ENCODE measurements at regions not wholly inside any gene's neighbourhood (a gene's known extent, or its start where the extent isn't known, plus 50 kb on each side); places are given as distances from the start of the nearest gene placed in this dataset.
"Not testable (repeated sequence)": the region's sequence is repeated elsewhere in the genome, so short reads cannot be mapped to it uniquely, and the experiment has no call there.

DNA sequence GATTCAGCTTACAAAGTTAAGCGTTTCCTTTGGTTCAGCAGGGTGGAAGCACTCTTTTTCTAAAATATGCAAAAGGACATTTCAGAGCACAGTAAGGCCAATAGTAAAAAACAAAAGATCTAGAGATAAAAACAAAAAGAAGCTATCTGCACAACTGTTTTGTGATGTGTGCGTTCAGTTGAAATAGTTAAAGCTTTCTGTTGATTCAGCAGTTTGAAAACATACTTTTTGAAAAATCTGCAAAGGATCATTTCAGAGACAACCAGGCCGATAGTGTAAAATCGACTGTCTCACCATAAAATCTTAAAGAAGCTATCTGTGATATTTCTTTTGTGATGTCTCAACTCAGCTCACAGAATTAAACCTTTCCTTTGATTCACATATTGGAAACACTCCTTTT lies 300.0 kb upstream of the ALG10B start:
- DNase-seq (ENCODE audit: low read depth, low spot score): no peak

DNA sequence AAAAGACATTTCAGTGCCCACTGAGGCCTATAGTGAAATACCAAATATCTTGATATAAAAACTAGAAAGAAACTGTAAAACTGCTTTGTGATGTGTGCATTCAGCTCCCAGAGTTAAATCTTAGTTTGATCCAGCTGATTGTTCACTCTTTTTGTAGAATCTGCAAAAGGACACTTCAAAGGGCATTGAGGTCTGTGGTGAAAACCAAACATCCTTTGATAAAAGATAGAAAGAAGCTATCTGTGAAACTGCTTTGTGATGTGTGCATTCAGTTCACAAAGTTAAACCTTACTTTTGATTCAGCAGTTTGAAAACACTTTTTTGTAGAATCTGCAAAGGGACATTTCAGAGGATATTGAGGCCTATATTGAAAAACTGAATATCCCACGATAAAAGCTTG lies 290.7 kb upstream of the ALG10B start:
- no peak for DNase-seq (ENCODE audit: low read depth, low spot score)

DNA sequence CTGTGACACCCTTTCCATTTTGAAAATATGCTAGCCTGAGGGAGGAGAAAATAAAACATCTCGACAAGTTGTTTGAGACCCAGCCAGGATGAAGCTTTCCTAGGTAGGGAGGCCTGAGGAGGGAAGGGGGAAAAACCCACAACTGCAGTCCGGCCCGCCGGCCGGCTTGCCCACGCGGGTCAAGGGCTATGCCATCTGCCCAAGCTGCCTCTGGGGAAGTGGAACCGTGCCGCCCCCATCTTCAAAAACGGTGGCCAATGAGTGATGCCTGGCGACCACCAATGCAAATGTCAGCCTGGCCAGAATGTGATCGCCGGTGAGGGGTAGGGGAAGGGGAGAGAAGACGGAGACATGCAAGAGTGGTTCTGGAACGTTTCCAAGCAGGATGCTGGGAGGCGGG lies 263.5 kb upstream of the ALG10B start:
- no peak for DNase-seq (ENCODE audit: low read depth, low spot score)

DNA sequence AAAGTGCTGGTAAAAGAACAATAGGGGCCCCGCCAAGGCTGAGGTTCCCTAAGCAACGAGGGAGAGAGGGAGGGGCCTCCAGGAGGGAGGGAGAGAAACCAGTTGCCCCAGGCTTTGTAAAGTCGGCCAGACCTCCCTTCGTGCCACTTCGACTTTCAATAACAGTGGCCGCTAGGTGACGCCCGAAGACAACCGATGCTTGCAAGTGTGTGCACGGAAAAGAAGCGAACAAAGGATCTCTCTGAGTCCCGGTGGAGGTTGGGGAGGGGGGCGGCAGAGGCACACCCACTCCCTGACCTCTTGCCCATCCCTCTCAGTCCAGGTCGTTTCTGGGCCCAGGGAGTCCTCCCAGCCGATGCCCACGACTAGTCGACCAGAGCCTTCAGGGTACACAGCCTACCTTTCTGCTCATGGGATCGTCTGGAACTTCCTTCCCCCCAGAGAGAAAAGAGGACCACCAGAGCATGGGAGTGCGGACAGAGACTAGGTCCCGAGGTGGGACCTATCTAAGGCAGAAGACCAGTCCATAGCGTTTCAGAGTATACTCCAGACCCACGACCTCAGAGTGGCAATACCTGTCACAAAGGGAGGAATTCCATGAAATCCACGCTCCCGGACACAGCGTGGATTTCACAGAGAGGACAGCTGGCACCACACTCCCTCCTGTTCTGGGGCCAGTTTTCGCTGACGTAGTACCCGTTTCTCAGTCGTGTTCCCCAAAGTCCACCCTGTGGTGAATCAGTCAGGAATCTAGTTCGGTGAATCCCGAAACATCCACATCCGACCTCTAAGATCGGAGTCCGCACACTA lies 262.7 kb upstream of the ALG10B start:
- no peak for DNase-seq (ENCODE audit: low read depth, low spot score)

DNA sequence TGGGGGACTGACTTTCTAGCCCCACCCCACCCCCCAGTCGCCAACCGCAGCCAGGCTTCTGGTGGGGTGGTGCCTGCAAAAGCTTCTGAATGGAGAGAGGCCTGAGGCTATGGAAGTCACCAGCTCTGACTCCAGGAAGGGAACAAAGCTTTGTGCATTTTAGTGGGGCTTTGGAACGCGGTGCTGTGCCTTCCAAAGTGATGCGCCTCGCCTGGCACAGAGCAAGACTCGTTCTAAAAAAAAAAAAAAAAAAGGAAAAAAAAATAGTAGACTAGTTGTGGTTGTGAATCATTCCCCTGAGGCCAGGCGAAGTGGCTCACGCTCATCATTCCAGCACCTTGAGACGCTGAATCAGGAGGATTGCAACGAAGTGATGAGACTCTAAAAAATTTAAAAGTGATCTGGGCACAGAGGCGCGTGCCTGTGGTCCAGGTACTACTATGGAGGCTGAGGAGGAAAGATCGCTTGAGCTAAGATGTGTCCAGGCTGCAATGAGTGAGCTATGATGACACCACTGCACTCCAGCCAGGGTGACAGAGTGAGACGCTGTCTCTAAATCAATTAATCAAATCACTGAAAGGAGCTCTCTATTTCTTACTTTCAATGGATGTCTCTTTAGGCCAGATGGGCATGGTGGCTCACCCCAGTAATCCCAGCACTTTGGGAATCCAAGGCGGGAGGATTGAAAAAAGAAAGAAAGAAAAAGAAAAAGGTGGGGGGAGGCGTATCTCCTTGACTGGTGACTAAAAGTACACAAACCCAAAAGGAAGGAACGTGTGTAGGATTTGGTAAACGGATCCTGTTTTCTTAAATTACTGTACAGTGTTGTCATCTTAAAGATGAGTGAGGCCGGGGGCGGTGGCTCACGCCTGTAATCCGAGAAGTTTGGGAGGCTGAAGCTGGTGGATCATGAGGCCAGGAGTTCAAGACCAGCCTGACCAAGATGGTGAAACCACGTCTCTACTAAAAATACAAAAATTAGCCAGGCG lies 259.6 kb upstream of the ALG10B start:
- DNase-seq (ENCODE audit: low read depth, low spot score): no peak

DNA sequence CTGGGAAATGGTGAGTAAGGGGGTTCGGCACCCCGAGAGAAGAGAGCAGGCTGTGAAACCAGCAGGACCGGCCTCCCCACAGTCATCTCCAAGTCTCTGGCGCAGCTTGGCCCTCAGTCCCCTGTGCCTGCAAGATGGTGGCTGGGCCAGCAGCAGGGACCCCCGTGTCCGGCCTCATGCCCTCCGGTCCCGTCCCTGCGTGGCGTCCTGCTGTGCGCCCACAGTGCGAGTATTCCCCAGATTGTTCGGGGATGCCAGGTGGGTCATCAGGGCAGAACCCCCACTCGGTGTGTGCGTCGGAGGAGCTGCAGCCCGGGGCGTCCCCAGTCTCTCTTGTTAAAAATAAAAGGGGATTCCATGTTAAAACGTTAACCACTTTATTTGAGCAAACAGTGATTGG lies 216.9 kb upstream of the ALG10B start:
- no peak for DNase-seq (ENCODE audit: low read depth, low spot score)

DNA sequence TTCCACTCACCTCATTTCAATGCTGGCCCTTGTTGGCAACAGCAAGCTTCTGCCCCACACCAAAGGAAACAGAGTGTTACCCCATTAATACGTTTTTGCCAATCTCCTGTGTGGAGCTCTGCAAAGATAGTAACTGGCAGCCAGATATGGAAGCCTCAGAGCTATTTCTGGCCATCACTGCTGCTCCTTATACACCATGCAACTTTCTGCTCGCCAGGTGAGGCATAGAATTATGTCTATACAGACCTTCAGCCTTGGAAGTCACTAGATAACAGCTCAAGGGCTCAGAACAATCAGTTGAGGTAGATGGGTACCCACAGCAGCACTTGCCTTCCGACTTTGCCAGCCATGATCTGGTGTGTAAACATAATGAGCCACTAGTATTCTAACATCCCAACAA lies 214.8 kb upstream of the ALG10B start:
- no peak for DNase-seq (ENCODE audit: low read depth, low spot score)

DNA sequence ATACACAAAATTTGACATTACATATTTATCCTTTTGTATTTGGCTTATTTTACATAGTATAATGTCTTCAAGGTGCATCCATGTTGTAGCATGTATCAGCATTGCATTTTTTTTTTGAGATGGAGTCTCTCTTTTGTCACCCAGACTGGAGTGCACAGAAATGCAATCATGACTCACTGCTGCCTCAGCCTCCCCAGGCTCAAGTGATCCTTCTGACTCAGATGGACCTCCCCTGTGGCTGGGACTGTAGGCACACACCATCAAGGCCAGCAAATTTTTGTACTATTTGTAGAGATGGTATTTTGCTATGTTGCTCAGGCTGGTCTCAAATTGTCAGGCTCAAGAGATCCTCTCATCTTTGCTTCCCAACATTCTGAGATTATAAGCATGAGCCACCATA lies 214.4 kb upstream of the ALG10B start:
- no peak for DNase-seq (ENCODE audit: low read depth, low spot score)

DNA sequence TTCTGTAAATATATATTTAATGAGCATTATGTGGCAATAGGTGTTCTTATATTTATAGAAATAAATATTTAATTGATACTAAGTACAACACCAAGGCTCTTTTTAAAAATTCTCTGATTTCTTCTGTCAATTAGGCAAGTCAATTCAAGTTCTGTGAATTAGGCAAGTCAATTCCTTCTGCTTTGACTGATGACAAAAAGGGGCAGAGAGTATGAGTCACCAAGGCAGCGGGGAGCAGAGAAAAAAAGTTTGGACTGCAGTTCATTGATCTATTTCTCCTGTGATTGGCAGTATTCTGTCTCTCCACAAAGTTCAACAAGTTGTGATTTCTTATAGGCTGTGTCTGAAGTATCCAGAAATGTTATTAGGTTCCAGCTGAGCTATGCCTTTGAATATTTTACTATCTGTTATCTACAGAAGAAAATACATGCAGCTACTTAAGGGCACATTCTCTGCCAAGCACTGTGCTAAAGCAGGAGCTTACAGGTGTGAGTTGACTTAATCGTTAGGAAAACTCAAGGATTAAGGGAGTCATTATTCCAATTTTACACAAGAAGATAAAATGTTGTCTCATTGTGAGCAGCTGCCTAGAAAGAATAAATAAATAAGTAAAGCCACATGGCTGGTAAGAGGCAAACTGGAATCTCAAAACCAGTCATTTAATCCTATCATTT lies 206.4 kb upstream of the ALG10B start:
- no peak for DNase-seq (ENCODE audit: low read depth, low spot score)

DNA sequence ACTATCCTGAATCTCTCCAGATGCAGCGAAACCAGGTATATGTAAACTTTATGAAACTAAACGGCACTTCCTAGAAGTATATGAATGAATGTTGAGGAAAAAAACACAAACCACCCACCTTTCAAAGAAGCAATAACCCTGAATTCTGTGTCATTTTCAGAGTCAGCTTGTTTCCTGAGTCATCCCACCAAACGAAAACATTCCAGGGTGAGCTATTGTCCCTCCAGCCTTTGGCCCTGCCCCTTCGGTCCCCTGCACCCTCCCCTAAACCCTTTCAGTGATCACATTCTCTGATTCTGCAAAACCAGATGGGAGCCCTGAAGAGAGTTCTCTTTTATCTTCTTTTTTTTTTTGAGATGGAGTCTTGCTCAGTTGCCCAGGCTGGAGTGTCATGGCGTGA lies 202.6 kb upstream of the ALG10B start:
- DNase-seq (ENCODE audit: low read depth, low spot score): no peak

DNA sequence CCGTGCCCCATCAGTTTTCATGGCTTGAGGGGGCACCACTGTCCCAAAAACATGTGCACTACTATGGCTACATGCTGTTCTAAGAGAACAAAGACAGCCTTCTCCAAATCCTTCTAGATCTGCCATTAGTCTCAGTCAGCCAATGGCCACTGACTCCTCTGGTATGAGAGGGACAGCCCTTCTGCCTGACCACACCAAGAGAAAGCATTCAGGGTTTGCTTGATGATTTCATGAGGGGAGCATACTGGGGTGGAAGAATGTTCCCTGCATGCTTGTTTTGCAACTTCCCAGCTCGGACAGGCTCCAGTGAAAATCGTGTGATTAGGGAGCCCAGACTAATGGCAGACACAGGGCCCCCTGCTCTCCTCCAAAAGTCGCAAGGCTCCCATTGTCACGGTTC lies 199.6 kb upstream of the ALG10B start:
- DNase-seq (ENCODE audit: low read depth, low spot score): no peak

DNA sequence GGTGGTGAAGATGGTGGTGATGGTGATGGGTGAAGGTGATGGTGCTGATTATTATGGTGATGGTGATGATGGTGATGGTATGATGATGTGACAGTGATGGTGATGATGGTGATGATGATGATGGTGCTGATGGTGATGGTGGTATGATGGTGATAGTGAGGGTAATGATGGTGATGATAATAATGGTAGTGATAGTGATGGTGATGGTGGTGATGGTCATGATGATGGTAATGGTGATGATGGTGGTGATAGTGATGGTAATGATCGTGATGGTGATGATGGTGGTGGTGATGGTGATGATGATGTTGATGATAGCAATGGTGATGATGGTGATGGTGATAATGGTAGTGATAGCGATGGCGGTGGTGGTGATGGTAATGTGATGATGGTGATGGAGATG lies 197.9 kb upstream of the ALG10B start:
- no peak for DNase-seq (ENCODE audit: low read depth, low spot score)

DNA sequence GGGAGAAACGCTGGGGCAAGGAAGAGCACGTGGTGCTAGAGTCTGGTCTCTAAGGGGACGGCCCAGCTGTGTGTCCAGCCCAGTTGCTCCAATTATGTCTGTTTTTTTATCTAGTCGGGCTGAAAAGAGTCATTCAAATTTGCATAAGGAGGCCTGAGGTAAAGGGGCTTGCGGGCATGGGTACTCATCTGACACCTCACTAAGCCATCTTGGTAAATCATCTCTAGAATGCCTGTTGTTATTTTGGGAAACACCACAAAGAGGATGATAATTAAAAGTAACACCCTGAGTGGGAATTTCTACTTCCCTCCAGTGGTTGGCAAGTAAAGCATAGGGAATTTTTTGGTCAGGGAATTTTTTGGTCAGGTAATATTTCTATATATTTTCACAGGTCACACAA lies 196.1 kb upstream of the ALG10B start:
- DNase-seq (ENCODE audit: low read depth, low spot score): no peak

DNA sequence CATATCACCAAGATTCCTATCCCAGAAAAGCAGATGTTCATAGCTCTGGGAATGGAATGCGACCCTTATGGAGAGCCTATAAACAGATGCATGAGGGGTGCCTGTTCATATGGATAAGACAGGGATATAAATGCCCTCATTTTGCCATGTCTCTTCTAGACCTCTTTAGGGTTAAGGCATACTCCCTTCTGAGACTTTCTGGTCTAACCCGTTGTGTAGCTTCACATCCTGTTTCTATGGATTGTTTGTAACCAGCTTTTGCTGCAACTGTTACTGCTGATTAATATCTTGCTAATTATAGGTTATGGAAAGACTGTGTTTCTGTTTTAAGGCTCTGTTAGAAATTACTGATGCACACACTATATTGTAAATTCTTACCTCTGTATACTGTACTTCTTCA lies 193.5 kb upstream of the ALG10B start:
- not testable (repeated sequence) for DNase-seq (ENCODE audit: low read depth, low spot score)

DNA sequence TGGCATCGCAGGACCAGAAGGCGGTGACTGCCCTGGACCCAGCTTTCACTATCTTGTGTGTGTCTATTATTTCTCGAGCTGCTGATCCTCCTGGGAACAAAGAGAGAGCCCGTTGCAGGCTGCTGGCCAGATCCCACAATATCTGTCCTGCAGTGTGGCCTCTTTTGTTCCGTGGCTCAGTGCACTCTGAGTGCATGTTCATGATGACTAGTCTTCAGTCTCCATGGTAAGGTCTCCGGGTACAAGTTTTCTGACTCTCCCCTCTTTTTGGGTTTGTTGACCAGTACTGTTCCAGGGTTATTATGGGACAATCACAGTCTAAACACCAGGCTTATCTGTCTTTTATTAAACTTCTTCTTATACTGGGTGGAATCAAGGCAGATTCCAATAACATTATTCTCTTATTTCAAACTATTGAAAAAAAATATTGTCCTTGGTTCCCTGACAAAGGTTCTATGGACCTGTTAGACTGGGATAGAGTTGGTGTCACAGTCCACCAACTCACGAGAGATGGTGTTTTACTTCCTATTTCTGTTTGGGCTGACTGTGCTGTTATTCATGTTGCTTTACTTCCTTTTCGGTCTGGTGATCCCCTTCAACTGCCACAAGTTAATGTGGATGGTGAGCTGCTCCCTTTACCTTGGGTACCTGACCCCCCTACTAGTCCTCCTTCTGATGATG lies 192.9 kb upstream of the ALG10B start:
- no peak for DNase-seq (ENCODE audit: low read depth, low spot score)

DNA sequence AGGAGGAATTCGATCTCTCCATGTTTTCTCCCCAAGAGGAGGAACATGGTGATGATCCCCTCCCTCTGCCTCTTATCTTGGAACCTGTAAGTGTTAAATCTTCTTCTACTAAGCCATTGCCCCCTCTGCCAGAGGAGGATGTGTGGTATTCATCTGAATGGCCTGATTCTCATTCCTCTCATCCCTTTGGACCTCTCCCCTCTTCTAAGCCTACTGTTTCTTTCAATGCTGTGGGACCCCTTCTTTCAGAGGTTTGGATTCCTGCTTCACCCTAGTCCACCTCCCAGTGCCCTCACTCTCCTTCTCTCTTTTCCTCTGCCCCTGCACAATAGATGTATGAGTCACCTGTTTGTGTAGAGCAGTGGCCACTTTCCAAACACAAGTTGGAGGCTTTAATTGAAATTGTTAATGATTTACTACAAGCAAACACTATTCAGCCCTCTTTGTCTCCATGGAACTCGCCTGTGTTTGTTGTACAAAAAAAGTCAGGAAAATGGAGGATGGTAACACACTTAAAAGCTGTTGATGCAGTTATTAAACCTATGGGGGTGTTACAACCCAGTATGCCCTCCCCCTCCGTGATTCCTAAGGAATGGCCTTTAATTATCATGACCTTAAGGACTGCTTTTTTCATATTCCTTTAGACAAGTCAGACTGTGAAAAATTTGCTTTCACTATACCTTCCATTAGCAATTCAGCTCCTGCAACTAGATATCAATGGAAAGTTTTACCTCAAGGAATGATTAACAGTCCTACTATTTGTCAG lies 192.1 kb upstream of the ALG10B start:
- DNase-seq (ENCODE audit: low read depth, low spot score): no peak

DNA sequence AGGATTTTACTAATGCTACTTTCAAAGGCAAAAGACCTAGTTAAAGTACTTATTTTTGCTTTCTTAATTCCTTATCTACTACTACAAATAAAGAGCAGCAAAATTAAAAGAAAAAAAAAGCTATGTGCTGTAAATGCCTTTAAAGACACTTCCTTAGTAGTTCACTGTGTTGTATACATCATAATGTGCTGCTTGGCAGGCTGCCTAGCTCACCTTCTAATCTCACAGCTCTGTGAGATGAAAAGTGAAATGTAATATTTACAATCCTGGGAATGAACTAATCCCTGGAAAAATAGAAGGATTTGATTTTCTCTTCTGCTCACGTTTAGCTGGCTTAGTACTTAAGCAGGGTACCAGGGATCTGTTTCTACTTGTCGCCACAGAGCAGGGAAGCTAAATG lies 184.4 kb upstream of the ALG10B start:
- no peak for DNase-seq (ENCODE audit: low read depth, low spot score)

DNA sequence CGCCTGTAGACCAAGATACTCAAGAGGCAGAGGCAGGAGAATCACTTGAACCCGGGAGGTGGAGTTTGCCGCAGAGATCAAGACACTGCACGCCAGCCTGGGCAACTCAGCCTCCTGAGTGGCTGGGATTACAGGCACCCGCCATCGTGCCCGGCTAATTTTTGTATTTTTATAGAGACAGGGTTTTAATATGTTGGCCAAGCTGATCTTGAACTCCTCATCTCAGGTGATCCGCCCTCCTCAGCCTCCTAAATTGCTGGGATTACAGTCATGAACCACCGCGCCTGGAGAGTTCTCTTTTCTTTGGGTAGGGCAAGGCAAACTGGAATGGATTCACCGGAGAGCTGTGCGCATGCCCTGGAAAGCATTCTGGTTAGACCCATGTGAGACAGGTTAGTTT lies 179.3 kb upstream of the ALG10B start:
- no peak for DNase-seq (ENCODE audit: low read depth, low spot score)

DNA sequence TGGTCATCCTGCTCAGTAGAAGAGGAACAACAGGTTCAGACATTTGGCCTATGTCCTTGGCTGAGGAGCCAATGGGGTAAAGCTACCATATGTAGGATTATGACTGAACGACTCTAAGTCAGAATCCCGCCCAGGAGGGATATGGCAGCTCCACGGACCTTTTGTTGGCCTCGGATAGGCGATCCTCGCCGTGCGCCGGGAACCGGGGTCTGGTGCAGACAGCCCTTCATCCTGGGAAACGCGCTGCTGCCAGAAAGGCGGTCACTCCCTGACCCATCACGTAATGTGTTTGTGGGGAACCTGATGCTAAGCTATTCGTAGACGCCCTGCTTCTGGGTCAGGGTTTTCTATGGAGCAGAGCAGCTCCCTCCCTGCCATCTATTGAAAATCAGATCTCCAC lies 178.9 kb upstream of the ALG10B start:
- no peak for DNase-seq (ENCODE audit: low read depth, low spot score)
